Stomach (tissue), 4 donors: ENCODE measurements at regions not wholly inside any gene's neighbourhood (a gene's known extent, or its start where the extent isn't known, plus 50 kb on each side); places are given as distances from the start of the nearest gene placed in this dataset.

Experiments used
- CTCF ChIP-seq, 7 experiments: fragments of 450-650 bp in 4 of 7; fragments of 200-600 bp in 3 of 7; sonication (generic) in 3 of 7; IDR thresholded peaks; one replicate each; pipeline ENCODE4 v1.5.1; 2016 to 2019; ENCODE audit warnings: antibody characterized with exemption in 7 of 7, control low read depth in 2 of 7, mild to moderate bottlenecking in 1 of 7
- EP300 ChIP-seq: sonication (generic); formaldehyde crosslinking; IDR thresholded peaks from one replicate; pipeline ENCODE4 v1.6.1; 2017; ENCODE audit warnings: antibody characterized with exemption
- POLR2A ChIP-seq, 4 donors: fragments of 450-650 bp; IDR thresholded peaks; one replicate each; pipeline ENCODE4 v1.6.1; 2016; ENCODE audit warnings: antibody characterized with exemption in 4 of 4, control low read depth in 2 of 4, mild to moderate bottlenecking in 1 of 4, moderate library complexity in 1 of 4
- POLR2AphosphoS5 ChIP-seq, 3 donors: sonication (generic); formaldehyde crosslinking; IDR thresholded peaks; one replicate each; pipeline ENCODE4 v1.6.1; 2016; ENCODE audit warnings: antibody characterized with exemption in 3 of 3

- TF ChIP-seq EP300 (no peak), CTCF (IDR thresholded peaks at IDR 0.05) (no peak), POLR2A (IDR thresholded peaks at IDR 0.05) (no peak), POLR2AphosphoS5 (IDR thresholded peaks at IDR 0.05) (no peak)
Measured at GRCh38 chrX:96183391-96183790, 501.3 kb upstream of the DIAPH2 start.
